GM12873 (cell line): ENCODE measurements at regions not wholly inside any gene's neighbourhood (a gene's known extent, or its start where the extent isn't known, plus 50 kb on each side); places are given as distances from the start of the nearest gene placed in this dataset.

Experiments
- CTCF ChIP-seq: IDR thresholded peaks from 2 replicates; pipeline ENCODE4 v1.5.1; 2012; ENCODE audit warnings: low read depth, mild to moderate bottlenecking, moderate library complexity, low read length, control low read depth; ENCODE audit not compliant: insufficient read depth; ENCODE audit errors: missing control alignments

- TF ChIP-seq CTCF = no peak
Measured at GRCh38 chr10:33780961-33781360, 446.5 kb upstream of the NRP1 start.

- TF ChIP-seq CTCF = no peak
Measured at GRCh38 chr10:33777223-33777622, 442.8 kb upstream of the NRP1 start.

- no peak for TF ChIP-seq CTCF
Measured at GRCh38 chr10:33776419-33777070, 442.1 kb upstream of the NRP1 start.

- no peak for TF ChIP-seq CTCF
Measured at GRCh38 chr10:33774857-33775256, 440.4 kb upstream of the NRP1 start.

GRCh38 chr10:33773886-33774480 lies 439.5 kb upstream of the NRP1 start:
- no peak for TF ChIP-seq CTCF

GRCh38 chr10:33773253-33773573 lies 438.7 kb upstream of the NRP1 start:
- no peak for TF ChIP-seq CTCF

- no peak for TF ChIP-seq CTCF
Measured at GRCh38 chr10:33772370-33773252, 438.1 kb upstream of the NRP1 start.
